Hippocampal formation (tissue), 2 donors: ENCODE measurements at regions not wholly inside any gene's neighbourhood (a gene's known extent, or its start where the extent isn't known, plus 50 kb on each side); places are given as distances from the start of the nearest gene placed in this dataset.

Experiments
- DNase-seq, 2 donors: peaks; one replicate each; lab custom pipeline; 2025; lab: John Stamatoyannopoulos, UW

- no peak for DNase-seq
Measured at GRCh38 chr10:31146491-31147209, 115.0 kb upstream of the ZNF438 start.

- DNase-seq, result no peak
Measured at GRCh38 chr10:31147210-31147608, 115.5 kb upstream of the ZNF438 start.

GRCh38 chr10:31148951-31149350 lies 117.3 kb upstream of the ZNF438 start:
- no peak for DNase-seq

- no peak for DNase-seq
Measured at GRCh38 chr10:31149835-31150512, 118.3 kb upstream of the ZNF438 start.

GRCh38 chr10:31151301-31151700 lies 119.6 kb upstream of the ZNF438 start:
- no peak for DNase-seq

GRCh38 chr10:31152421-31153135 lies 120.9 kb upstream of the ZNF438 start:
- no peak for DNase-seq

- no peak for DNase-seq
Measured at GRCh38 chr10:31153161-31153560, 121.5 kb upstream of the ZNF438 start.

GRCh38 chr10:31153692-31154091 lies 122.0 kb upstream of the ZNF438 start:
- no peak for DNase-seq

GRCh38 chr10:31154996-31155395 lies 123.3 kb upstream of the ZNF438 start:
- no peak for DNase-seq

- peak; percentile 21 to 43 for DNase-seq
Measured at GRCh38 chr10:31157123-31158010, 125.7 kb upstream of the ZNF438 start.

GRCh38 chr10:31158011-31158658 lies 126.5 kb upstream of the ZNF438 start:
- DNase-seq, result no peak

- DNase-seq, result no peak
Measured at GRCh38 chr10:31166606-31167005, 134.9 kb upstream of the ZNF438 start.

GRCh38 chr10:31170636-31171035 lies 139.0 kb upstream of the ZNF438 start:
- no peak for DNase-seq

GRCh38 chr10:31171402-31172083 lies 139.9 kb upstream of the ZNF438 start:
- no peak for DNase-seq

GRCh38 chr10:31172925-31173324 lies 141.3 kb upstream of the ZNF438 start:
- no peak for DNase-seq

GRCh38 chr10:31173752-31174151 lies 142.1 kb upstream of the ZNF438 start:
- DNase-seq, result no peak

- DNase-seq, result no peak
Measured at GRCh38 chr10:31179091-31179680, 139.8 kb upstream of the ZEB1 start.

GRCh38 chr10:31186225-31187000 lies 132.6 kb upstream of the ZEB1 start:
- DNase-seq, result no peak

- no peak for DNase-seq
Measured at GRCh38 chr10:31187182-31187581, 131.8 kb upstream of the ZEB1 start.
